ENCODE measurements at regions not wholly inside any gene's neighbourhood (a gene's known extent, or its start where the extent isn't known, plus 50 kb on each side); places are given as distances from the start of the nearest gene placed in this dataset.

DNA sequence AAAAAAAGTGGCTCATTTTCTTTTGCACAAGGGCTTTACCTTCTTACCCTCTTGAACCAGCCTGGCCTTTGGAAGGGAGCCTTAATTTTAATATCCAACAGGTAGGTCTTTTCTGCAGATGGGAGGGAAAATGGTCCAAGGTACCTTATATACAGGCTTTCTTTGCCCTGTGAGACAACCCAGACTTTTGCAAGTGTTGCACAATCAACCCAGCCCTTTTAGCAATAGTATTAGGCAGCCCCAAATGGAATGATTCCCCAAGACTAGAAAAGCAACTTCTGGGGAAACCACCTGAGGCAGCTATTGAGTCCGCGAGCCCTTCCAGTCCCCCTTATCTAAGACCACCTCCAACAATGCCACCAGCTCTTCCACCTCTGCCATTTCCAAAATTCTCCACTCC is 1138.3 kb downstream of the XPNPEP1 start:
- no peak overlapping the region for H3K4me2 ChIP-seq
- H3K9me2 ChIP-seq (ENCODE audit: insufficient read depth), result no peaks in the 10 kb centered on the region
- H3K27ac ChIP-seq, result no peak overlapping the region
- POLR2A ChIA-PET (ENCODE audit: unreplicated experiment), result no interaction called here
- H3K4me3 ChIP-seq, result no peak overlapping the region
- H3K4me1 ChIP-seq (replicated peaks; ENCODE audit: insufficient read depth), result no peaks in the 10 kb centered on the region
- H3K79me2 ChIP-seq (ENCODE audit: low read depth), result no peaks in the 10 kb centered on the region
- no TSS peak for BruUV-seq (replicated peaks)
- H2AFZ ChIP-seq, result no peak overlapping the region
- TF ChIP-seq EZH2 (IDR thresholded peaks at IDR 0.05; ENCODE audit: low read depth), result no peak
- TF ChIP-seq, protein P1, sequence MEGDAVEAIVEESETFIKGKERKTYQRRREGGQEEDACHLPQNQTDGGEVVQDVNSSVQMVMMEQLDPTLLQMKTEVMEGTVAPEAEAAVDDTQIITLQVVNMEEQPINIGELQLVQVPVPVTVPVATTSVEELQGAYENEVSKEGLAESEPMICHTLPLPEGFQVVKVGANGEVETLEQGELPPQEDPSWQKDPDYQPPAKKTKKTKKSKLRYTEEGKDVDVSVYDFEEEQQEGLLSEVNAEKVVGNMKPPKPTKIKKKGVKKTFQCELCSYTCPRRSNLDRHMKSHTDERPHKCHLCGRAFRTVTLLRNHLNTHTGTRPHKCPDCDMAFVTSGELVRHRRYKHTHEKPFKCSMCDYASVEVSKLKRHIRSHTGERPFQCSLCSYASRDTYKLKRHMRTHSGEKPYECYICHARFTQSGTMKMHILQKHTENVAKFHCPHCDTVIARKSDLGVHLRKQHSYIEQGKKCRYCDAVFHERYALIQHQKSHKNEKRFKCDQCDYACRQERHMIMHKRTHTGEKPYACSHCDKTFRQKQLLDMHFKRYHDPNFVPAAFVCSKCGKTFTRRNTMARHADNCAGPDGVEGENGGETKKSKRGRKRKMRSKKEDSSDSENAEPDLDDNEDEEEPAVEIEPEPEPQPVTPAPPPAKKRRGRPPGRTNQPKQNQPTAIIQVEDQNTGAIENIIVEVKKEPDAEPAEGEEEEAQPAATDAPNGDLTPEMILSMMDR (conservative IDR thresholded peaks at IDR 0.05), result no peak
- intact Hi-C loops (cut with micrococcal nuclease; ENCODE audit: unreplicated experiment), result no loop called here
- H3K27me3 ChIP-seq (ENCODE audit: insufficient read depth, low read depth), result no peaks in the 10 kb centered on the region
- no peaks in the 10 kb centered on the region for H3K36me3 ChIP-seq (ENCODE audit: low read depth)
- CTCF ChIA-PET, result no interaction called here
- no peaks in the 10 kb centered on the region for H3F3A ChIP-seq (ENCODE audit: insufficient read depth, low read depth)
- no peak for DNase-seq
- no peaks in the 10 kb centered on the region for H3K9me3 ChIP-seq (ENCODE audit: insufficient read depth, low read depth)
- H4K20me1 ChIP-seq (ENCODE audit: insufficient read depth), result no peaks in the 10 kb centered on the region

DNA sequence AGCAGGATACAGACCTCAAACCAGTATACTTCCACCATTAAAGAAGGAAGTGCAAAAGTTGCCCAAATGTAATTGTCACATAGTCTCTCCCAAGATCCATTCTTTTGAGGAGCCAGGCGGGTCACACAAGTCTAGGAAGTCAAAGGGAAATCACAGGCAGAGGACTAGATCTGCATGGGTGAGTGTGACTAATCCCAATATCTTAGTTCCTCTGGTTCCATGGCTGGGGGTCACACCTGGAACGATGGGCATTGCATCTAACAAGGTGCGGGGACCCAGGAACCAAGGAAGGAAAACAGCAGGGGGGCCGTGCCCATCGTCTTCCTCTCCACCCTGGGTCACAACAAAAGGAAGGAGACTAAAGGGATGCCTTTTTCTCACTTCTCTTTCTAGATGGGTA is 1138.8 kb downstream of the XPNPEP1 start:
- H3K9me2 ChIP-seq (ENCODE audit: insufficient read depth), result no peaks in the 10 kb centered on the region
- H3K4me1 ChIP-seq (replicated peaks; ENCODE audit: insufficient read depth), result no peaks in the 10 kb centered on the region
- no peaks in the 10 kb centered on the region for H3K79me2 ChIP-seq (ENCODE audit: low read depth)
- no peak overlapping the region for H3K27ac ChIP-seq
- no peak overlapping the region for H2AFZ ChIP-seq
- ChIA-PET POLR2A (ENCODE audit: unreplicated experiment) (no interaction called here), CTCF (no interaction called here)
- no peak for DNase-seq
- BruUV-seq (replicated peaks), result no TSS peak
- H4K20me1 ChIP-seq (ENCODE audit: insufficient read depth), result no peaks in the 10 kb centered on the region
- TF ChIP-seq, protein P1 (conservative IDR thresholded peaks at IDR 0.05), result no peak
- no peak for TF ChIP-seq EZH2 (IDR thresholded peaks at IDR 0.05; ENCODE audit: low read depth)
- intact Hi-C loops (cut with micrococcal nuclease; ENCODE audit: unreplicated experiment), result no loop called here
- H3K4me2 ChIP-seq, result no peak overlapping the region
- no peak overlapping the region for H3K4me3 ChIP-seq
- no peaks in the 10 kb centered on the region for H3K36me3 ChIP-seq (ENCODE audit: low read depth)
- H3F3A ChIP-seq (ENCODE audit: insufficient read depth, low read depth), result no peaks in the 10 kb centered on the region
- no peaks in the 10 kb centered on the region for H3K9me3 ChIP-seq (ENCODE audit: insufficient read depth, low read depth)
- no peaks in the 10 kb centered on the region for H3K27me3 ChIP-seq (ENCODE audit: insufficient read depth, low read depth)

DNA sequence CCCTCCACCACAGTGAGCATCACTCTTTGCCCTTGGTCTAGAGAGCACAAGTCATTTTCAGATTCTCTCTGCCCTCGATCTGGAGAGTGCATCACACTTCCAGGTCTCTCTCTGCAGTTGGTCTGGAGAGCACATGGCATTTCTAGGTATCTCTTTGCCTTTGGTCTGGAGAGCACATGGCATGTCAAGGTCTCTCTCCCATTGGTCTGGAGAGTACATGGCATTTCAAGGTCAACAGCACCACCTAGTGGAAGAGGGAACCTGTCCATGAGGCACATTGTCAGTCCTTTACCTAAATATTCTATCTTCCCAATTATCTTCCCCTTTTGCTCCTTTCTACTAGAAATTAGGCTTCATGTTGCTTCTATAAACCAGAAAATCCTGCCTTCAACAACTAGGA is 1139.4 kb downstream of the XPNPEP1 start:
- TF ChIP-seq EZH2 (IDR thresholded peaks at IDR 0.05; ENCODE audit: low read depth), result no peak
- TF ChIP-seq, protein P1 (conservative IDR thresholded peaks at IDR 0.05), result peak; percentile 61
- no peaks in the 10 kb centered on the region for H3K27me3 ChIP-seq (ENCODE audit: insufficient read depth, low read depth)
- no TSS peak for BruUV-seq (replicated peaks)
- H3F3A ChIP-seq (ENCODE audit: insufficient read depth, low read depth), result no peaks in the 10 kb centered on the region
- intact Hi-C loops (cut with micrococcal nuclease; ENCODE audit: unreplicated experiment), result no loop called here
- H2AFZ ChIP-seq, result no peak overlapping the region
- no peaks in the 10 kb centered on the region for H4K20me1 ChIP-seq (ENCODE audit: insufficient read depth)
- no peaks in the 10 kb centered on the region for H3K9me3 ChIP-seq (ENCODE audit: insufficient read depth, low read depth)
- no peaks in the 10 kb centered on the region for H3K9me2 ChIP-seq (ENCODE audit: insufficient read depth)
- no peaks in the 10 kb centered on the region for H3K79me2 ChIP-seq (ENCODE audit: low read depth)
- H3K4me1 ChIP-seq (replicated peaks; ENCODE audit: insufficient read depth), result no peaks in the 10 kb centered on the region
- POLR2A ChIA-PET (ENCODE audit: unreplicated experiment), result no interaction called here
- H3K4me2 ChIP-seq, result no peak overlapping the region
- no peak overlapping the region for H3K27ac ChIP-seq
- H3K4me3 ChIP-seq, result no peak overlapping the region
- CTCF ChIA-PET, result no interaction called here
- no peaks in the 10 kb centered on the region for H3K36me3 ChIP-seq (ENCODE audit: low read depth)
- peak; percentile 0 to 48 for DNase-seq

Data from PC-9 (cell line).